ENCODE measurements at regions not wholly inside any gene's neighbourhood (a gene's known extent, or its start where the extent isn't known, plus 50 kb on each side); places are given as distances from the start of the nearest gene placed in this dataset.

GRCh38 chr2:155907211-155907610 lies 425.3 kb downstream of the NR4A2 start (continued):
- TF ChIP-seq ZNF462 (CRISPR knock-in tag; IDR thresholded peaks at IDR 0.05) (no peak), STAT1 (IDR thresholded peaks at IDR 0.05; ENCODE audit: unreplicated experiment) (no peak)

GRCh38 chr2:155905657-155906056 lies 426.9 kb downstream of the NR4A2 start:
- no peaks in the 10 kb centered on the region for H3K9me3 Mint-ChIP-seq
- no peaks in the 10 kb centered on the region for H3F3A ChIP-seq (replicated peaks; ENCODE audit: low read depth)
- no peak overlapping the region for H3K27ac Mint-ChIP-seq
- H4K20me1 ChIP-seq (replicated peaks; ENCODE audit: insufficient read depth) = no peaks in the 10 kb centered on the region
- H3K9me2 ChIP-seq (ENCODE audit: insufficient read depth) = no peaks in the 10 kb centered on the region
- H3K4me1 ChIP-seq (ENCODE audit: insufficient read depth) = peaks cover 45% of the 10 kb centered on the region
- H3K27me3 Mint-ChIP-seq (ENCODE audit: insufficient read depth, low read depth, poor library complexity) = no peaks in the 10 kb centered on the region
- no peak overlapping the region for H3K27ac ChIP-seq (ENCODE audit: low read depth)
- peak; percentile 45 for DNase-seq (ENCODE audit: low spot score)
- H2AFZ ChIP-seq = no peak overlapping the region
- H3K79me2 ChIP-seq (replicated peaks; ENCODE audit: insufficient read depth) = no peaks in the 10 kb centered on the region
- no peaks in the 10 kb centered on the region; the same call in 2 of the 3 replicates for H3K36me3 Mint-ChIP-seq (ENCODE audit: low read depth)
- no peak overlapping the region for H3K4me3 Mint-ChIP-seq
- peaks cover 40% of the 10 kb centered on the region for H3K4me1 Mint-ChIP-seq
- H3K4me2 ChIP-seq = peak overlapping the region; percentile 39
- H3K27me3 ChIP-seq (ENCODE audit: insufficient read depth) = no peaks in the 10 kb centered on the region
- ATAC-seq = peak; percentile 59
- no peaks in the 10 kb centered on the region for H3K36me3 ChIP-seq (ENCODE audit: insufficient read depth)
- no peak overlapping the region for H3K4me3 ChIP-seq
- no peak for TF ChIP-seq EZH2phosphoT487 (IDR thresholded peaks at IDR 0.05; ENCODE audit: unreplicated experiment)
- TF ChIP-seq ZNF114 (CRISPR knock-in tag; IDR thresholded peaks at IDR 0.05) = no peak
- no peak for TF ChIP-seq NANOG (IDR thresholded peaks at IDR 0.05; ENCODE audit: borderline replicate concordance)
- TF ChIP-seq STAT1 (IDR thresholded peaks at IDR 0.05; ENCODE audit: unreplicated experiment) = no peak
- TF ChIP-seq, protein P1, sequence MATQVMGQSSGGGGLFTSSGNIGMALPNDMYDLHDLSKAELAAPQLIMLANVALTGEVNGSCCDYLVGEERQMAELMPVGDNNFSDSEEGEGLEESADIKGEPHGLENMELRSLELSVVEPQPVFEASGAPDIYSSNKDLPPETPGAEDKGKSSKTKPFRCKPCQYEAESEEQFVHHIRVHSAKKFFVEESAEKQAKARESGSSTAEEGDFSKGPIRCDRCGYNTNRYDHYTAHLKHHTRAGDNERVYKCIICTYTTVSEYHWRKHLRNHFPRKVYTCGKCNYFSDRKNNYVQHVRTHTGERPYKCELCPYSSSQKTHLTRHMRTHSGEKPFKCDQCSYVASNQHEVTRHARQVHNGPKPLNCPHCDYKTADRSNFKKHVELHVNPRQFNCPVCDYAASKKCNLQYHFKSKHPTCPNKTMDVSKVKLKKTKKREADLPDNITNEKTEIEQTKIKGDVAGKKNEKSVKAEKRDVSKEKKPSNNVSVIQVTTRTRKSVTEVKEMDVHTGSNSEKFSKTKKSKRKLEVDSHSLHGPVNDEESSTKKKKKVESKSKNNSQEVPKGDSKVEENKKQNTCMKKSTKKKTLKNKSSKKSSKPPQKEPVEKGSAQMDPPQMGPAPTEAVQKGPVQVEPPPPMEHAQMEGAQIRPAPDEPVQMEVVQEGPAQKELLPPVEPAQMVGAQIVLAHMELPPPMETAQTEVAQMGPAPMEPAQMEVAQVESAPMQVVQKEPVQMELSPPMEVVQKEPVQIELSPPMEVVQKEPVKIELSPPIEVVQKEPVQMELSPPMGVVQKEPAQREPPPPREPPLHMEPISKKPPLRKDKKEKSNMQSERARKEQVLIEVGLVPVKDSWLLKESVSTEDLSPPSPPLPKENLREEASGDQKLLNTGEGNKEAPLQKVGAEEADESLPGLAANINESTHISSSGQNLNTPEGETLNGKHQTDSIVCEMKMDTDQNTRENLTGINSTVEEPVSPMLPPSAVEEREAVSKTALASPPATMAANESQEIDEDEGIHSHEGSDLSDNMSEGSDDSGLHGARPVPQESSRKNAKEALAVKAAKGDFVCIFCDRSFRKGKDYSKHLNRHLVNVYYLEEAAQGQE (IDR thresholded peaks at IDR 0.05; ENCODE audit: unreplicated experiment) = no peak
- TF ChIP-seq EZH2 (IDR thresholded peaks at IDR 0.05; ENCODE audit: low read depth, unreplicated experiment) = no peak

Measured in GM23338 (cell line).